B cell (primary cell): ENCODE measurements at regions not wholly inside any gene's neighbourhood (a gene's known extent, or its start where the extent isn't known, plus 50 kb on each side); places are given as distances from the start of the nearest gene placed in this dataset.

Experiments
- ATAC-seq: fragments of 200-7000 bp; cut with Tn5 transposase; one replicate; pipeline ENCODE4 v1.10.0; 2021; ENCODE audit warnings: low read depth, mild to moderate bottlenecking, moderate number of reproducible peaks, moderate library complexity
- CTCF ChIA-PET: fragments of 350-600 bp; sonication (Branson Sonifier 250); formaldehyde crosslinking; loops from one replicate; lab custom pipeline; 2021; ENCODE audit warnings: antibody characterized with exemption, inconsistent platforms; lab: Charles Lee
- POLR2A ChIA-PET: fragments of 350-600 bp; sonication (Branson Sonifier 250); formaldehyde crosslinking; loops from one replicate; lab custom pipeline; 2021; ENCODE audit warnings: antibody characterized with exemption; lab: Charles Lee
- DNase-seq: peaks from one replicate; pipeline ENCODE4 v3.0.0; 2013
- H2AFZ ChIP-seq: 2 replicates; pipeline ENCODE4 v1.6.1; 2012; ENCODE audit warnings: mild to moderate bottlenecking, low read depth, low read length; ENCODE audit not compliant: insufficient read depth, poor library complexity, severe bottlenecking
- H3K27ac ChIP-seq, 2 donors: 1 replicate in 1 of 2; 2 replicates in 1 of 2; pipeline ENCODE4 v1.5.1; 2012 to 2013; ENCODE audit warnings: low read length in 2 of 2, mild to moderate bottlenecking in 2 of 2, moderate library complexity in 1 of 2
- H3K27me3 ChIP-seq, 4 experiments: fragments of 200-600 bp in 1 of 4; sonication (generic) in 1 of 4; replicated peaks in 1 of 4; 1 replicate in 2 of 4; 2 replicates in 2 of 4; pipeline versions ENCODE4 v1.6.1 to v1.7.0; 2013 to 2016; ENCODE audit warnings: low read length in 3 of 4, mild to moderate bottlenecking in 2 of 4, mixed read lengths in 1 of 4, moderate library complexity in 1 of 4; ENCODE audit not compliant: insufficient read depth in 4 of 4, control insufficient read depth in 3 of 4; ENCODE audit errors: control extremely low read depth in 1 of 4
- H3K36me3 ChIP-seq, 2 experiments: replicated peaks in 1 of 2; 1 replicate in 1 of 2; 2 replicates in 1 of 2; pipeline versions ENCODE4 v1.6.1 to v1.7.1; 2013; ENCODE audit warnings: low read length in 1 of 2; ENCODE audit not compliant: insufficient read depth in 2 of 2, control insufficient read depth in 1 of 2; ENCODE audit errors: control extremely low read depth in 1 of 2, extremely low read depth in 1 of 2
- H3K4me1 ChIP-seq, 2 donors: fragments of 200-600 bp in 1 of 2; sonication (generic) in 1 of 2; 1 replicate in 1 of 2; 2 replicates in 1 of 2; pipeline versions ENCODE4 v1.5.1 to v1.6.1; 2013 to 2017; ENCODE audit warnings: low read length in 2 of 2; ENCODE audit not compliant: control insufficient read depth in 2 of 2, insufficient read depth in 2 of 2
- H3K4me2 ChIP-seq: replicated peaks from 2 replicates; pipeline ENCODE3; 2012; ENCODE audit warnings: mild to moderate bottlenecking, low read depth, low read length; ENCODE audit not compliant: poor library complexity, severe bottlenecking
- H3K4me3 ChIP-seq, 5 experiments: fragments of 200-600 bp in 1 of 5; sonication (generic) in 1 of 5; 1 replicate in 3 of 5; 2 replicates in 2 of 5; pipeline versions ENCODE4 v1.5.1 to v1.7.0; 2011 to 2016; ENCODE audit warnings: low read length in 4 of 5, mild to moderate bottlenecking in 4 of 5, low read depth in 2 of 5, control low read depth in 1 of 5, moderate library complexity in 1 of 5; ENCODE audit not compliant: insufficient read depth in 1 of 5; ENCODE audit errors: control extremely low read depth in 1 of 5, extremely low read depth in 1 of 5
- H3K79me2 ChIP-seq: fragments of 200-600 bp; sonication (generic); one replicate; pipeline ENCODE4 v1.6.0; 2016; ENCODE audit warnings: low read length; ENCODE audit not compliant: control insufficient read depth, insufficient read depth
- H3K9ac ChIP-seq: fragments of 200-600 bp; sonication (generic); 2 replicates; pipeline ENCODE4 v1.6.1; 2017; ENCODE audit warnings: mild to moderate bottlenecking, low read length, moderate library complexity
- H3K9me3 ChIP-seq, 3 donors: one replicate each; pipeline versions ENCODE4 v1.6.1 to v1.7.1; 2013; ENCODE audit warnings: low read length in 2 of 3; ENCODE audit not compliant: control insufficient read depth in 2 of 3, insufficient read depth in 1 of 3; ENCODE audit errors: control extremely low read depth in 1 of 3
- H4K20me1 ChIP-seq: 2 replicates; pipeline ENCODE4 v1.6.0; 2012; ENCODE audit warnings: mild to moderate bottlenecking, low read length; ENCODE audit not compliant: insufficient read depth, control insufficient read depth, poor library complexity, severe bottlenecking
- H3K27ac Mint-ChIP-seq: one replicate; pipeline ENCODE4 v1.8.0; 2021; ENCODE audit warnings: mixed read lengths
- H3K27me3 Mint-ChIP-seq: one replicate; pipeline ENCODE4 v1.8.0; 2021; ENCODE audit warnings: mixed read lengths
- H3K4me1 Mint-ChIP-seq: one replicate; pipeline ENCODE4 v1.8.0; 2021; ENCODE audit warnings: mixed read lengths
- H3K4me3 Mint-ChIP-seq: one replicate; pipeline ENCODE4 v1.8.0; 2021; ENCODE audit warnings: mixed read lengths
- H3K9me3 Mint-ChIP-seq: one replicate; pipeline ENCODE4 v1.8.0; 2022; ENCODE audit warnings: mixed read lengths; ENCODE audit not compliant: insufficient read depth
- EZH2 ChIP-seq: IDR thresholded peaks from 2 replicates; pipeline ENCODE4 v1.6.1; 2012; ENCODE audit warnings: borderline replicate concordance, low read depth, mild to moderate bottlenecking, moderate library complexity, low read length; ENCODE audit not compliant: insufficient read depth, poor library complexity, severe bottlenecking
- WGBS: methylation state at CpG from one replicate; pipeline ENCODE4 v1.1.5; 2013; ENCODE audit warnings: missing lambda C conversion rate; ENCODE audit not compliant: insufficient coverage; 5-methylcytosine and 5-hydroxymethylcytosine counted together
- intact Hi-C: fragments of 100-400 bp; cut with micrococcal nuclease; formaldehyde crosslinking; loops from one replicate; pipeline ENCODE4 v1.10.0; 2022
- TF ChIP-seq, protein P1 (sequence below): fragments of 200-600 bp; IDR thresholded peaks from one replicate; pipeline ENCODE4 v1.8.0; 2022; ENCODE audit warnings: antibody characterized with exemption, mild to moderate bottlenecking

DNA sequence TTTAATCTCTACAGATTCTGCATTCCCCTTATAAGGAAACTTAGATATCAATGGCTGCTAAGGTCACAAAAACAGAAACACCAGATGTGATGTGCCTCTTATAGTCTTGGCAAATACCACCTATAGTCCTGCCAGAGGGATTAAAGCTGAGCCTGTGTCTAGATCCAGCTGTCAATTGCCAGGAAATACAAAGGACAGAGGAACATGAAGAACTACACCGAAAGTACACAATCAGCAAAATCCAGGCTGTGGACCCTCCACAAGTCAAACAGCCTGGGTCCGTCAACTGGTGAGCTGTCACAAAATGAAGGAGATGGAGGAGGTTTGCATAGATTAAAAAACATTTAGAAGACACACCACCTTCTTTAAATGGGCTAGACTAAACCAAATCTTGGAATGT lies 85.4 kb downstream of the KLF4 start:
- H3K79me2 ChIP-seq = no peaks in the 10 kb centered on the region
- Mint-ChIP-seq H3K4me3 (no peak overlapping the region), H3K27ac (no peak overlapping the region), H3K9me3 (no peaks in the 10 kb centered on the region), H3K4me1 (no peaks in the 10 kb centered on the region), H3K27me3 (peaks cover 9% of the 10 kb centered on the region)
- no peak overlapping the region for H3K9ac ChIP-seq
- ChIA-PET POLR2A (no interaction called here), CTCF (no interaction called here)
- H2AFZ ChIP-seq = no peak overlapping the region
- no CpG with 5 or more reads among the region's 2 CpGs for WGBS
- DNase-seq = no peak
- intact Hi-C loops = no loop called here
- H3K27ac ChIP-seq = no peak overlapping the region
- no peaks in the 10 kb centered on the region for H3K36me3 ChIP-seq
- TF ChIP-seq, protein P1, sequence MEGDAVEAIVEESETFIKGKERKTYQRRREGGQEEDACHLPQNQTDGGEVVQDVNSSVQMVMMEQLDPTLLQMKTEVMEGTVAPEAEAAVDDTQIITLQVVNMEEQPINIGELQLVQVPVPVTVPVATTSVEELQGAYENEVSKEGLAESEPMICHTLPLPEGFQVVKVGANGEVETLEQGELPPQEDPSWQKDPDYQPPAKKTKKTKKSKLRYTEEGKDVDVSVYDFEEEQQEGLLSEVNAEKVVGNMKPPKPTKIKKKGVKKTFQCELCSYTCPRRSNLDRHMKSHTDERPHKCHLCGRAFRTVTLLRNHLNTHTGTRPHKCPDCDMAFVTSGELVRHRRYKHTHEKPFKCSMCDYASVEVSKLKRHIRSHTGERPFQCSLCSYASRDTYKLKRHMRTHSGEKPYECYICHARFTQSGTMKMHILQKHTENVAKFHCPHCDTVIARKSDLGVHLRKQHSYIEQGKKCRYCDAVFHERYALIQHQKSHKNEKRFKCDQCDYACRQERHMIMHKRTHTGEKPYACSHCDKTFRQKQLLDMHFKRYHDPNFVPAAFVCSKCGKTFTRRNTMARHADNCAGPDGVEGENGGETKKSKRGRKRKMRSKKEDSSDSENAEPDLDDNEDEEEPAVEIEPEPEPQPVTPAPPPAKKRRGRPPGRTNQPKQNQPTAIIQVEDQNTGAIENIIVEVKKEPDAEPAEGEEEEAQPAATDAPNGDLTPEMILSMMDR = no peak
- TF ChIP-seq EZH2 = no peak
- no peaks in the 10 kb centered on the region for H4K20me1 ChIP-seq
- H3K9me3 ChIP-seq = no peaks in the 10 kb centered on the region
- H3K4me3 ChIP-seq = no peak overlapping the region
- no peak overlapping the region for H3K4me2 ChIP-seq
- no peaks in the 10 kb centered on the region for H3K27me3 ChIP-seq
- ATAC-seq = no peak
- H3K4me1 ChIP-seq = no peaks in the 10 kb centered on the region

DNA sequence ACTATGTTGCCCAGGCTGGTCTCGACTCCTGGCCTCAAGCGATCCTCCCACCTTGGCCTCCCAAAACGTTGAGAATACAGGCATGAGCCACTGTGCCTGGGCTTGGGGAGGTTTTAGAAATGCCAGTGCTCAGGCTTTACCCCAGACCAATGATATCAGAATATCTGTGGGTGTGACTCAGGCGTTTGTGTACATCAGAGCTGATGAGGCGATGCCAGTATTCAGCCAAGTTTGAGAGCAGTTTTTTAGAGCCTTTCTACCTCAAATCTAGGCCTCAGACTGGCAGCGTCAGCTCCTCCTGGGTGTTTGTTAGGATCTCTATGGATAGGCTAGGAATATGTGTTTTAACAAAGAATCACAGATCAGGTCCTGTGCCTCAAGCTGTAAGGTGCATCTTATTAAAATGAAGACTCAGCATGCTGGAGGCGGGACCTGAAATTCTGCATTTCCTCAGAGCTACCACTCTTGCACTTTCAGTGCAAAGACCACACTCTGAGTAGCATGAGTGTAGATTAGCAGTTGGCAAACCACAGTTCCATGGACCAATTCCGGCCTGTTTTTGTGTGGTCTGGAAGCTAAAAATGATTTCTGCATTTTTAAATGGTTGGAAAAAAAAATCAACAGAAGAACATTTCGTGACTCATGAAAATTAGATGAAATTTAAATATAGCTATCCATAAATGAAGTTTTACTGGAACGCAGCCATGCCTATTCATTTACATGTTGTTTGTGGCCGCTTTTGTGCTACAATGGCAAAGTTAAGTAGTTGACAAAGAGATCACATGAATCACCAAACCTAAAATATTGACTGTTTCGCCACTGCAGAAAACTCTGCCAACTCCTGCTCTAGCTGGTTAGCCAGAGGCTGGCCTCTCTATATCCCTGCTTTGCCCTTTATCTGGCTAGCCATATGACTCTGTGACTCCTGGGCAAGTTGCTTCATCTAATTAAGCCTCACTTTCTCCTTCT lies 92.2 kb downstream of the KLF4 start:
- no peak overlapping the region for H3K27ac ChIP-seq
- H3K9me3 ChIP-seq = no peaks in the 10 kb centered on the region
- intact Hi-C loops = no loop called here
- POLR2A ChIA-PET = no interaction called here
- H3K27ac Mint-ChIP-seq = no peak overlapping the region
- no peaks in the 10 kb centered on the region for H3K79me2 ChIP-seq
- ATAC-seq (no peak), DNase-seq (no peak)
- H3K9me3 Mint-ChIP-seq = no peaks in the 10 kb centered on the region
- H2AFZ ChIP-seq = no peak overlapping the region
- H3K36me3 ChIP-seq = no peaks in the 10 kb centered on the region
- no peaks in the 10 kb centered on the region for H3K4me1 Mint-ChIP-seq
- CTCF ChIA-PET = interaction anchor here (1.0 kb wide), 1 partner anchor 56 kb away, joined by 9 read pairs; no protein-coding TSS in a partner anchor
- H3K27me3 ChIP-seq = no peaks in the 10 kb centered on the region
- no peak overlapping the region for H3K9ac ChIP-seq
- H3K27me3 Mint-ChIP-seq = peaks cover 15% of the 10 kb centered on the region
- H3K4me3 Mint-ChIP-seq = no peak overlapping the region
- no peak for TF ChIP-seq EZH2
- TF ChIP-seq, protein P1 = no peak
- no peaks in the 10 kb centered on the region for H3K4me1 ChIP-seq
- no peak overlapping the region for H3K4me2 ChIP-seq
- no peaks in the 10 kb centered on the region for H4K20me1 ChIP-seq
- no peak overlapping the region for H3K4me3 ChIP-seq
- whole genome bisulfite sequencing = 30% methylated on average over 2 of the region's 12 CpGs
